Cardiac muscle cell (in vitro differentiated cells and primary cell): ENCODE measurements at regions not wholly inside any gene's neighbourhood (a gene's known extent, or its start where the extent isn't known, plus 50 kb on each side); places are given as distances from the start of the nearest gene placed in this dataset.

Source experiments
- DNase-seq, 2 donors: peaks; one replicate each; pipeline versions ENCODE4 v3.0.0 to v3.0.0-alpha.2; 2010 to 2017; ENCODE audit warnings: low read depth in 1 of 2, low spot score in 1 of 2
- H3K27ac ChIP-seq: fragments of 200-600 bp; sonication (generic); 2 replicates; pipeline ENCODE4 v1.5.1; 2016
- H3K27me3 ChIP-seq: fragments of 200-600 bp; sonication (generic); 2 replicates; pipeline ENCODE4 v1.6.0; 2016; ENCODE audit warnings: control low read depth
- H3K36me3 ChIP-seq: fragments of 200-600 bp; sonication (generic); 2 replicates; pipeline ENCODE4 v1.5.1; 2016; ENCODE audit warnings: control low read depth
- H3K4me1 ChIP-seq: fragments of 200-600 bp; sonication (generic); 2 replicates; pipeline ENCODE4 v1.8.1; 2017; ENCODE audit warnings: low read depth, mild to moderate bottlenecking, mixed run types
- H3K4me3 ChIP-seq: fragments of 200-600 bp; sonication (generic); 2 replicates; pipeline ENCODE4 v1.5.1; 2016; ENCODE audit warnings: mild to moderate bottlenecking
- H3K9me3 ChIP-seq: fragments of 200-600 bp; sonication (generic); 2 replicates; pipeline ENCODE4 v1.5.1; 2017; ENCODE audit warnings: low read depth, mild to moderate bottlenecking, control low read depth
- TF ChIP-seq, protein P1 (sequence below): IDR thresholded peaks from 2 replicates; pipeline ENCODE4 v1.5.1; 2012; ENCODE audit warnings: low read depth, mild to moderate bottlenecking, low read length

DNA sequence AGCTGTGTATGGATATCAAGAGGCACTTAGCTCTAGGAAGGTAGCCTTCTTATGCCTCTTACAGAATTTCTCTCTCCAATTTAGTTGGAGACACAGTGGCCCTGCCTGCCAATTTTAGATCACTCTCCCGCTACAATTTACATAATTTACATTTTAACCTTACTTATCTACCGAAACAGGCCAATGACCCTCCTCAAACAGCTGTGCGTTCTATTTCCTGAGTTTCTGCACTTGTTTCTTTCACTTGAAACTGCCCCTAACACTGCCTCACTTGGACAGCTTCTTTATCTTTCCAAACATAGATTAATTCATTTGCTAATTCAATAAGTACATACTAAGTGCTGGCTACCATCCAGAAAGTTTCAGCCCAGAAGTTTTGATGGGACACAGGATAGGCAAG is 52.9 kb upstream of the HDDC2 start:
- DNase-seq = no peak
- TF ChIP-seq, protein P1, sequence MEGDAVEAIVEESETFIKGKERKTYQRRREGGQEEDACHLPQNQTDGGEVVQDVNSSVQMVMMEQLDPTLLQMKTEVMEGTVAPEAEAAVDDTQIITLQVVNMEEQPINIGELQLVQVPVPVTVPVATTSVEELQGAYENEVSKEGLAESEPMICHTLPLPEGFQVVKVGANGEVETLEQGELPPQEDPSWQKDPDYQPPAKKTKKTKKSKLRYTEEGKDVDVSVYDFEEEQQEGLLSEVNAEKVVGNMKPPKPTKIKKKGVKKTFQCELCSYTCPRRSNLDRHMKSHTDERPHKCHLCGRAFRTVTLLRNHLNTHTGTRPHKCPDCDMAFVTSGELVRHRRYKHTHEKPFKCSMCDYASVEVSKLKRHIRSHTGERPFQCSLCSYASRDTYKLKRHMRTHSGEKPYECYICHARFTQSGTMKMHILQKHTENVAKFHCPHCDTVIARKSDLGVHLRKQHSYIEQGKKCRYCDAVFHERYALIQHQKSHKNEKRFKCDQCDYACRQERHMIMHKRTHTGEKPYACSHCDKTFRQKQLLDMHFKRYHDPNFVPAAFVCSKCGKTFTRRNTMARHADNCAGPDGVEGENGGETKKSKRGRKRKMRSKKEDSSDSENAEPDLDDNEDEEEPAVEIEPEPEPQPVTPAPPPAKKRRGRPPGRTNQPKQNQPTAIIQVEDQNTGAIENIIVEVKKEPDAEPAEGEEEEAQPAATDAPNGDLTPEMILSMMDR = no peak
- Histone ChIP-seq H3K36me3 (no peaks in the 10 kb centered on the region), H3K27me3 (no peaks in the 10 kb centered on the region), H3K27ac (no peak overlapping the region), H3K4me1 (peaks cover 15% of the 10 kb centered on the region), H3K4me3 (no peak overlapping the region), H3K9me3 (no peaks in the 10 kb centered on the region)

DNA sequence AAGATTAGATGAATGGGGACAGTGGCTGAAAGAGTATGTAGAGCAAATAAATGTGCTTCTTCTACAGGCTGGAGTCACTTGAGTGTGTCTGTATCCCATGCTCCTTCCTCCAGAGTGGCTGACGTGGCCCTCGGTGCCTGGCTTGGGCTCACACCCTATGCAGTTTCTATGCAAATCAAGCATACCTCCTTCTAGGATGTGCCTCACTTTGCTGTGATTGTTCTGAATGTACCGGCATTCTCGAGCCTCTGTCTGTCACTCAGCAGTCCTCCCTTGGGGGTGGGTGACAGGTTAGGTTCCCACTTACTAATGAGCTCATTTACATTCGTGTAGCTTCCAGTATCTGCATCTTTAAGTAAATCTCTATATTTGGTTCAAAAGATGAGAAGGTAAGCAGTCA is 55.1 kb upstream of the HDDC2 start:
- DNase-seq = no peak
- TF ChIP-seq, protein P1 = no peak
- Histone ChIP-seq H3K27ac (no peak overlapping the region), H3K27me3 (no peaks in the 10 kb centered on the region), H3K4me3 (no peak overlapping the region), H3K36me3 (no peaks in the 10 kb centered on the region), H3K9me3 (no peaks in the 10 kb centered on the region), H3K4me1 (peaks cover 28% of the 10 kb centered on the region)

DNA sequence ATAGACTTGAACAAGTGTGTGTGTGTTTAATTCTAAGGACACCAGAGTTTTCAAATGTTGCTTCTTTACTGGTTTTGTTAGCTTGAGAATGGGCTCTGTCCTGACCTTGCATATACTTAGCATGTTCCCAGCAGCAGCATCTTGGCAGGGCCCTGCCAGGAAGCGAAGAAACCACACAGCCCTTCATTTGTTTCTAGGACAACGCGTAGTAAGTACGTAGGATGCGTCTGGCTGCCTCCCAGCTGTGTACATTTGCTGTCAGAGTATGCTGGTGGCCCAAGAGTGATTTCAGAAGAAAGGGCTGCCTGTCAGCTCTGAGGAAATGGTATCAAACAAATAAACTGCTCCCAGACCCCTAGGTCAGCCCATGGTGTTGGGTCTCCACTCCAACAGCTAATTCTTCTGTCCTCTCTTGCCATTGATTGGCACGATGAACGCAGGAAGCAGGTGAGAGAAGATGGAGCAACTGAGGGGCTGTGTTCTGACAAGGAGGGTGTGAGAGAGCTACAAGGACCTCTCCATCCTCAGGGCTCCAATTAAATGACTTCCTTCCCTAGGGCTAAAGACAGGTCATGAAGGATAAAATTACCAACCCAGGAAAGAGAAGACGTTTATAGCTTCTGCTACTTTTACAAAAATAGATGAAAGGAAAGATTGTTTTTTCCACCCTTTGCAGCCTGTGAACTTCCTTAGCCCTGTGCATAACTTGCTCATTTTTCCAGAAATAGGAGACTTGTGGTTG is 55.9 kb upstream of the HDDC2 start:
- no peak overlapping the region for H3K27ac ChIP-seq
- H3K9me3 ChIP-seq = no peaks in the 10 kb centered on the region
- no peaks in the 10 kb centered on the region for H3K36me3 ChIP-seq
- no peaks in the 10 kb centered on the region for H3K27me3 ChIP-seq
- peaks cover 34% of the 10 kb centered on the region for H3K4me1 ChIP-seq
- TF ChIP-seq, protein P1 = no peak
- peak in 1 of 2 donors; percentile 87 for DNase-seq
- no peak overlapping the region for H3K4me3 ChIP-seq

DNA sequence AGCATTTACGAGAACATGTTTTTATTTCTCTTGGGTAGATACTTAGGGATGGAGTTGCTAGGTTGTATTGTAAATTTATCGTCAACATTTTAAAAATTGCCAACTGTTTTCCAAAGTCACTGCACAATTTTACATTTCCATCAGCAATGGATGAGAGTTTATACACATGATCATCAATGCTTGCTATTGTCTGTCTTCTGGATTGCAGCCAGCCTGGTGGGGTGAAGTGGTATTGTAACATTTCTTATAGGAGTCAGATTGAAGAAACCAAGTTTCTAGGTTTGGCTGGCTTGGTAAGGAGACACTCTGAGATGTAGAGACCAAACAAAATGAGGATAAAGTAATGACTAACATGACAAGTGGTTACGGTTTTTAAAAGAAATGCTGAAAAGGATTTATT is 57.1 kb upstream of the HDDC2 start:
- no peak for DNase-seq
- TF ChIP-seq, protein P1 = no peak
- H3K27ac ChIP-seq = no peak overlapping the region
- H3K36me3 ChIP-seq = no peaks in the 10 kb centered on the region
- H3K4me3 ChIP-seq = no peak overlapping the region
- peaks cover 33% of the 10 kb centered on the region for H3K4me1 ChIP-seq
- H3K27me3 ChIP-seq = no peaks in the 10 kb centered on the region
- no peaks in the 10 kb centered on the region for H3K9me3 ChIP-seq

DNA sequence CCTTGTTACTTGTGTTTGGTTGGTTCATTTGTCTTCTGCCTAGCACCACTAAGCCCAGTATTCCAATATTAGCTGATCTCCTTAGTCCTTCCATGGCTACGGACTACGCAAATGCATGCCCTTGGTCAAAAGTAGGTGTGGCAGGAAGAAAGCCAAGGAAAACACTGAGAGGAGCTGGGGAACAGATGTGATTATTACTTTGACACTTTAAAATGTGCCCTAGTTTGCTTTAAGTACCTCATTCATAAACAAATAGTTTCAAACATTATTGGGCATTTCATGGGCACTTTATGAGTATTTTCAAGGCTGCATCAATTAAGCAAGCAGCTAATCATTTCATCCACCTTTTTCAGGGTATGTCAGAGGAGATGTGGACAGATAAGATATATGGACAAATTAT is 60.1 kb upstream of the HDDC2 start:
- H3K4me3 ChIP-seq = peak overlapping the region; percentile 28
- H3K27ac ChIP-seq = peak overlapping the region; percentile 97
- TF ChIP-seq, protein P1 = no peak
- H3K27me3 ChIP-seq = no peaks in the 10 kb centered on the region
- H3K36me3 ChIP-seq = no peaks in the 10 kb centered on the region
- peaks cover 41% of the 10 kb centered on the region for H3K4me1 ChIP-seq
- no peaks in the 10 kb centered on the region for H3K9me3 ChIP-seq
- DNase-seq = no peak
